Endodermal cell (in vitro differentiated cells): ENCODE measurements at regions not wholly inside any gene's neighbourhood (a gene's known extent, or its start where the extent isn't known, plus 50 kb on each side); places are given as distances from the start of the nearest gene placed in this dataset.

Experiments used
- DNase-seq: peaks from one replicate; pipeline ENCODE4 v3.0.0-alpha.2; 2017
- H3K27ac ChIP-seq: 2 replicates; pipeline ENCODE4 v1.5.1; 2013; ENCODE audit warnings: mild to moderate bottlenecking, low read depth, low read length, moderate library complexity
- H3K27me3 ChIP-seq: 2 replicates; pipeline ENCODE4 v1.6.1; 2013; ENCODE audit warnings: mild to moderate bottlenecking, low read length, moderate library complexity; ENCODE audit not compliant: insufficient read depth, control insufficient read depth, poor library complexity, severe bottlenecking
- H3K36me3 ChIP-seq: 2 replicates; pipeline ENCODE4 v1.7.0; 2013; ENCODE audit warnings: mild to moderate bottlenecking, low read length, moderate library complexity; ENCODE audit not compliant: control insufficient read depth, insufficient read depth
- H3K4me1 ChIP-seq: one replicate; pipeline ENCODE4 v1.7.0; 2013; ENCODE audit warnings: low read length; ENCODE audit not compliant: control insufficient read depth, insufficient read depth
- H3K4me3 ChIP-seq: 2 replicates; pipeline ENCODE4 v1.5.1; 2013; ENCODE audit warnings: mild to moderate bottlenecking, low read length, moderate library complexity
- H3K9ac ChIP-seq: 2 replicates; pipeline ENCODE4 v1.6.1; 2013; ENCODE audit warnings: mild to moderate bottlenecking, low read length, moderate library complexity; ENCODE audit not compliant: poor library complexity, severe bottlenecking; ENCODE audit errors: extremely low read depth
- H3K9me3 ChIP-seq: 2 replicates; pipeline ENCODE4 v1.6.1; 2013; ENCODE audit warnings: mild to moderate bottlenecking, low read length, moderate library complexity; ENCODE audit not compliant: control insufficient read depth
- H3K27ac Mint-ChIP-seq: 2 replicates; pipeline ENCODE4 v1.8.0; 2020; ENCODE audit warnings: mixed read lengths
- H3K27me3 Mint-ChIP-seq: 2 replicates; pipeline ENCODE4 v1.8.0; 2021; ENCODE audit warnings: mild to moderate bottlenecking, mixed read lengths; ENCODE audit not compliant: insufficient read depth
- H3K36me3 Mint-ChIP-seq: 2 replicates; pipeline ENCODE4 v1.8.0; 2020; ENCODE audit warnings: low read depth, mixed read lengths
- H3K4me1 Mint-ChIP-seq: 2 replicates; pipeline ENCODE4 v1.8.0; 2020; ENCODE audit warnings: mixed read lengths
- H3K4me3 Mint-ChIP-seq: 2 replicates; pipeline ENCODE4 v1.8.0; 2020; ENCODE audit warnings: mild to moderate bottlenecking, moderate library complexity, mixed read lengths
- H3K9me3 Mint-ChIP-seq: 2 replicates; pipeline ENCODE4 v1.8.0; 2020; ENCODE audit warnings: mild to moderate bottlenecking, mixed read lengths
- CTCF ChIP-seq: fragments of 200-600 bp; sonication (generic); conservative IDR thresholded peaks from 2 replicates; pipeline ENCODE4 v1.5.0; 2021; ENCODE audit warnings: antibody characterized with exemption, mild to moderate bottlenecking
- WGBS, 2 experiments: methylation state at CpG; one replicate each; pipeline versions ENCODE4 v1.1.5 to v1.1.7; 2013; ENCODE audit warnings: missing lambda C conversion rate in 2 of 2, mixed read lengths in 1 of 2; ENCODE audit not compliant: insufficient coverage in 1 of 2, insufficient read length in 1 of 2; 5-methylcytosine and 5-hydroxymethylcytosine counted together

GRCh38 chr3:86869566-86869965 is 121.4 kb downstream of the VGLL3 start:
- Histone ChIP-seq H3K27me3 (no peaks in the 10 kb centered on the region), H3K9ac (no peak overlapping the region), H3K4me3 (no peak overlapping the region), H3K9me3 (no peaks in the 10 kb centered on the region), H3K36me3 (no peaks in the 10 kb centered on the region), H3K27ac (no peak overlapping the region), H3K4me1 (no peaks in the 10 kb centered on the region)
- no peak overlapping the region for H3K27ac Mint-ChIP-seq
- no peaks in the 10 kb centered on the region for H3K36me3 Mint-ChIP-seq
- H3K27me3 Mint-ChIP-seq: no peaks in the 10 kb centered on the region
- no peaks in the 10 kb centered on the region for H3K4me1 Mint-ChIP-seq
- no peak for DNase-seq
- WGBS, 2 experiments: 72 to 82% methylated on average over 3 to 4 of the region's 4 CpGs
- peaks cover 3% of the 10 kb centered on the region for H3K9me3 Mint-ChIP-seq
- no peak overlapping the region for H3K4me3 Mint-ChIP-seq
- no peak for TF ChIP-seq CTCF

- Histone ChIP-seq H3K9ac (no peak overlapping the region), H3K36me3 (no peaks in the 10 kb centered on the region), H3K4me1 (no peaks in the 10 kb centered on the region), H3K27me3 (no peaks in the 10 kb centered on the region), H3K27ac (no peak overlapping the region), H3K4me3 (no peak overlapping the region), H3K9me3 (no peaks in the 10 kb centered on the region)
- Mint-ChIP-seq H3K27ac (no peak overlapping the region), H3K4me1 (no peaks in the 10 kb centered on the region), H3K27me3 (no peaks in the 10 kb centered on the region), H3K4me3 (no peak overlapping the region), H3K9me3 (peaks cover 4% of the 10 kb centered on the region), H3K36me3 (no peaks in the 10 kb centered on the region)
- TF ChIP-seq CTCF: no peak
- WGBS, 2 experiments: no CpG with 5 or more reads among the region's 2 CpGs
- no peak for DNase-seq
These were observed 123.0 kb downstream of the VGLL3 start for GRCh38 chr3:86867982-86868381.

- Histone ChIP-seq H3K4me1 (no peaks in the 10 kb centered on the region), H3K4me3 (no peak overlapping the region), H3K9ac (no peak overlapping the region), H3K36me3 (no peaks in the 10 kb centered on the region), H3K27ac (no peak overlapping the region), H3K27me3 (no peaks in the 10 kb centered on the region), H3K9me3 (no peaks in the 10 kb centered on the region)
- peaks cover 11% of the 10 kb centered on the region for H3K9me3 Mint-ChIP-seq
- TF ChIP-seq CTCF: no peak
- H3K27me3 Mint-ChIP-seq: no peaks in the 10 kb centered on the region
- no peaks in the 10 kb centered on the region for H3K36me3 Mint-ChIP-seq
- no peak overlapping the region for H3K27ac Mint-ChIP-seq
- 92 to 100% methylated on average over 1 to 2 of the region's 3 CpGs for WGBS, 2 experiments
- no peak for DNase-seq
- H3K4me3 Mint-ChIP-seq: no peak overlapping the region
- no peaks in the 10 kb centered on the region for H3K4me1 Mint-ChIP-seq
These were observed 125.4 kb downstream of the VGLL3 start for GRCh38 chr3:86865506-86865905.
